Thoracic aorta (tissue), 2 donors: ENCODE measurements at regions not wholly inside any gene's neighbourhood (a gene's known extent, or its start where the extent isn't known, plus 50 kb on each side); places are given as distances from the start of the nearest gene placed in this dataset.

Experiments used
- ATAC-seq: fragments of 150-250 bp; one replicate; pipeline ENCODE4 v1.8.0; 2017; ENCODE audit warnings: low read depth; ENCODE audit not compliant: insufficient number of reproducible peaks, low FRiP score
- DNase-seq: peaks from one replicate; pipeline ENCODE4 v3.0.0-alpha.2; 2020; ENCODE audit warnings: low spot score
- H3K27ac ChIP-seq, 2 donors: fragments of 200-600 bp; sonication (generic); 1 replicate in 1 of 2; 2 replicates in 1 of 2; pipeline ENCODE4 v1.5.1; 2016; ENCODE audit warnings: mild to moderate bottlenecking in 2 of 2, moderate library complexity in 2 of 2
- H3K27me3 ChIP-seq: fragments of 200-600 bp; sonication (generic); replicated peaks from 2 replicates; pipeline ENCODE4 v1.6.0; 2016; ENCODE audit warnings: mild to moderate bottlenecking; ENCODE audit not compliant: insufficient read depth
- H3K36me3 ChIP-seq: fragments of 200-600 bp; sonication (generic); one replicate; pipeline ENCODE4 v1.5.1; 2016
- H3K4me1 ChIP-seq, 2 donors: fragments of 200-600 bp; sonication (generic); 1 replicate in 1 of 2; 2 replicates in 1 of 2; pipeline versions ENCODE4 v1.5.1 to v1.6.0; 2016; ENCODE audit warnings: low read depth in 2 of 2, mild to moderate bottlenecking in 1 of 2; ENCODE audit not compliant: control insufficient read depth in 1 of 2
- H3K4me3 ChIP-seq: fragments of 200-600 bp; sonication (generic); 2 replicates; pipeline ENCODE4 v1.5.1; 2016; ENCODE audit warnings: mild to moderate bottlenecking
- H3K9me3 ChIP-seq: fragments of 200-600 bp; sonication (generic); 2 replicates; pipeline ENCODE4 v1.5.1; 2016
- TF ChIP-seq, protein P1 (sequence below): fragments of 200-600 bp; sonication (generic); IDR thresholded peaks from one replicate; pipeline ENCODE4 v1.5.1; 2019; ENCODE audit warnings: antibody characterized with exemption

- ATAC-seq, result no peak
- Histone ChIP-seq H3K27me3 (no peaks in the 10 kb centered on the region), H3K4me1 (no peaks in the 10 kb centered on the region), H3K4me3 (no peak overlapping the region), H3K9me3 (no peaks in the 10 kb centered on the region), H3K27ac (no peak overlapping the region), H3K36me3 (no peaks in the 10 kb centered on the region)
- DNase-seq, result no peak
- TF ChIP-seq, protein P1, sequence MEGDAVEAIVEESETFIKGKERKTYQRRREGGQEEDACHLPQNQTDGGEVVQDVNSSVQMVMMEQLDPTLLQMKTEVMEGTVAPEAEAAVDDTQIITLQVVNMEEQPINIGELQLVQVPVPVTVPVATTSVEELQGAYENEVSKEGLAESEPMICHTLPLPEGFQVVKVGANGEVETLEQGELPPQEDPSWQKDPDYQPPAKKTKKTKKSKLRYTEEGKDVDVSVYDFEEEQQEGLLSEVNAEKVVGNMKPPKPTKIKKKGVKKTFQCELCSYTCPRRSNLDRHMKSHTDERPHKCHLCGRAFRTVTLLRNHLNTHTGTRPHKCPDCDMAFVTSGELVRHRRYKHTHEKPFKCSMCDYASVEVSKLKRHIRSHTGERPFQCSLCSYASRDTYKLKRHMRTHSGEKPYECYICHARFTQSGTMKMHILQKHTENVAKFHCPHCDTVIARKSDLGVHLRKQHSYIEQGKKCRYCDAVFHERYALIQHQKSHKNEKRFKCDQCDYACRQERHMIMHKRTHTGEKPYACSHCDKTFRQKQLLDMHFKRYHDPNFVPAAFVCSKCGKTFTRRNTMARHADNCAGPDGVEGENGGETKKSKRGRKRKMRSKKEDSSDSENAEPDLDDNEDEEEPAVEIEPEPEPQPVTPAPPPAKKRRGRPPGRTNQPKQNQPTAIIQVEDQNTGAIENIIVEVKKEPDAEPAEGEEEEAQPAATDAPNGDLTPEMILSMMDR, result no peak
These were observed 401.2 kb upstream of the NR2F2 start for GRCh38 chr15:95929232-95929846.

GRCh38 chr15:95930659-95931375, 399.7 kb upstream of the NR2F2 start:
- no peaks in the 10 kb centered on the region for H3K27me3 ChIP-seq
- no peaks in the 10 kb centered on the region for H3K9me3 ChIP-seq
- no peak for DNase-seq
- ATAC-seq, result no peak
- H3K27ac ChIP-seq, result no peak overlapping the region
- no peak overlapping the region for H3K4me3 ChIP-seq
- TF ChIP-seq, protein P1, result no peak
- peaks cover 0 to 9% of the 10 kb centered on the region in 2 donors for H3K4me1 ChIP-seq
- H3K36me3 ChIP-seq, result no peaks in the 10 kb centered on the region

- no peaks in the 10 kb centered on the region for H3K9me3 ChIP-seq
- no peak for ATAC-seq
- H3K27me3 ChIP-seq, result no peaks in the 10 kb centered on the region
- H3K27ac ChIP-seq, result no peak overlapping the region
- H3K4me3 ChIP-seq, result no peak overlapping the region
- no peak for DNase-seq
- H3K36me3 ChIP-seq, result no peaks in the 10 kb centered on the region
- peaks cover 3 to 17% of the 10 kb centered on the region in 2 donors for H3K4me1 ChIP-seq
- TF ChIP-seq, protein P1, result no peak
These were observed 398.9 kb upstream of the NR2F2 start for GRCh38 chr15:95931619-95932018.

- Histone ChIP-seq H3K4me3 (no peak overlapping the region), H3K9me3 (no peaks in the 10 kb centered on the region), H3K36me3 (no peaks in the 10 kb centered on the region), H3K4me1 (peaks cover 3 to 22% of the 10 kb centered on the region in 2 donors), H3K27ac (no peak overlapping the region), H3K27me3 (no peaks in the 10 kb centered on the region)
- ATAC-seq, result no peak
- no peak for DNase-seq
- TF ChIP-seq, protein P1, result no peak
These were observed 398.4 kb upstream of the NR2F2 start for GRCh38 chr15:95932141-95932540.

GRCh38 chr15:95932676-95933075, 397.8 kb upstream of the NR2F2 start:
- Histone ChIP-seq H3K4me3 (no peak overlapping the region), H3K4me1 (peaks cover 3 to 23% of the 10 kb centered on the region in 2 donors), H3K27ac (no peak overlapping the region), H3K27me3 (no peaks in the 10 kb centered on the region), H3K9me3 (no peaks in the 10 kb centered on the region), H3K36me3 (no peaks in the 10 kb centered on the region)
- DNase-seq, result no peak
- TF ChIP-seq, protein P1, result no peak
- no peak for ATAC-seq
